ENCODE measurements at regions not wholly inside any gene's neighbourhood (a gene's known extent, or its start where the extent isn't known, plus 50 kb on each side); places are given as distances from the start of the nearest gene placed in this dataset.
"Not testable (repeated sequence)": the region's sequence is repeated elsewhere in the genome, so short reads cannot be mapped to it uniquely, and the experiment has no call there.

GRCh38 chr2:131831450-131832208 lies 303.9 kb downstream of the CCDC74A start:
- TF ChIP-seq RXRA (IDR thresholded peaks at IDR 0.05); CTCF (IDR thresholded peaks at IDR 0.05; ENCODE audit: low read depth, low read length, missing input control); MAX (IDR thresholded peaks at IDR 0.05): not testable (repeated sequence)

Data from liver (tissue), 3 donors.